ENCODE measurements at regions not wholly inside any gene's neighbourhood (a gene's known extent, or its start where the extent isn't known, plus 50 kb on each side); places are given as distances from the start of the nearest gene placed in this dataset.
"Not testable (repeated sequence)": the region's sequence is repeated elsewhere in the genome, so short reads cannot be mapped to it uniquely, and the experiment has no call there.

DNA sequence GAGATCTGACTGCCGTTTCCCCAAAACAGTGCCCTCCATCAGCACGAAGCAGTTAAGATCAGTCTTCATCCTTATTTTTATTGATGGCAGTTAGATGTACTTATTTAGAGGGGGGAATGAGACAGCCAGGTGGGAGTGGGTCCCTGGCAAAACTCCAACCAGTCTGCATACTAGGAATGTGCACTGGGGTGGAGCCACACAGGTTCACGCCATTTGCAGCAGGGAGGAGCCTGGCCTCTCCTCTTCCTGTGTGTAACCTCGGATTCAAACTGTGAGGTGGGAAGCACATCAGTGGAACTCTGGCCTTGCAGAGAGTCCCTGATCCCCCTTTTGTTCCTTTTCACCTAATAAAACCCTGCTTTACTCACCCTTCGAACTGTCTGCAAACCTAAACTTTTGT is 987.7 kb upstream of the GRIA3 start:
- DNase-seq (ENCODE audit: low read depth): no peak

DNA sequence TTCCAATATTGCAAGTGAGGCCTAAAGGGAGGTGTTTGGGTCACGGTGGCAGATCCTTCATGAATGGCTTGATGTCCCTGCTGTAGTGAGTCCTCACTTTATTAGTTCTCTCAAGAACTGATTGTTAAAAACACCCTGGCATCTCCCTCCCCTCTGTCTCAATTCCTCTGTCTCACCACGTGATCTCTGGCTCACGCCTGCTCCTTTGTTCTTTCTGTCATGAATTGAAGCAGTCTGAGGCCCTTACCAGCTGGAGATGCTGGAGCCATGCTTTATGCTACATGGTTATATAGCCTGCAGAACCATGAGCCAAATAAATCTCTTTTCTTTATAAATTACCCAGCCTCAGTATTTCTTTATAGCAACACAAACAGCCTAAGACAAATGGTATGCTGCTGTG is 980.7 kb upstream of the GRIA3 start:
- no peak for DNase-seq (ENCODE audit: low read depth)

DNA sequence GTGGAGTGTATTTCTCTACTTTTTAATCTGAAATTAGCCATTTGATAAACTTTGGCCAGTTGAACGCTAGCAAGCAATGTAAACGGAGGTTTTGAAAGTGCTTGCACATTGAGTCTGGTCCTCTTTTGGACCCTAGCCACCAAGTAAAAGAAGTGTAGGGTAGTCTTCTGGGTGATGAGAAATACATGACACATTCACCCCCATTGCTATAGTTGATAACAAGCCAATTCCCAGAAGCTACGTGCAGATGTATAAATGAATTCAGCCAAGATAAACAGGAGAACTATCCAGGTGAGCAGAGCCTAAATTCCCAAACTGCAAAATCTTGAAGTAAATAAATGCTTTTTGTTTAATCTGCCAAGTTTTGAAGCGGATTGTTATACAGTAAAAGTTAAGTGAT is 965.4 kb upstream of the GRIA3 start:
- DNase-seq (ENCODE audit: low read depth): no peak

DNA sequence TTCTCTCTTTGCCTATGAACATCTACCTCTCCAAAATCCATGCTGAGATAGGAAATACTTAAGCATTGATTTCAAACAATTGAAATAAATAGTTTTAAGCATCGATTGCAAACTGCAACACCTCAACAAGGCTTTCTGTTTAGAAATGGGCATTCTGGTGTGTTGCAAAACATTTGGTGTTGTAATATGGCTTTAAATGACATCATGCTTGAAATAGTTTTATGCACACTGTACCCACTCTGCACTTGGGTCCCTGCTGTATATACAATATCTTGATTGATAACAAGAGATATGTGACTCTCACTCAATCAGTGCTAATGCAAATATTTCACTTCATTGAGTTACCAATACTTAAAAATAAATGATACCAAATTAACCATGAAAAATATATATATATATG is 964.9 kb upstream of the GRIA3 start:
- DNase-seq (ENCODE audit: low read depth): no peak

DNA sequence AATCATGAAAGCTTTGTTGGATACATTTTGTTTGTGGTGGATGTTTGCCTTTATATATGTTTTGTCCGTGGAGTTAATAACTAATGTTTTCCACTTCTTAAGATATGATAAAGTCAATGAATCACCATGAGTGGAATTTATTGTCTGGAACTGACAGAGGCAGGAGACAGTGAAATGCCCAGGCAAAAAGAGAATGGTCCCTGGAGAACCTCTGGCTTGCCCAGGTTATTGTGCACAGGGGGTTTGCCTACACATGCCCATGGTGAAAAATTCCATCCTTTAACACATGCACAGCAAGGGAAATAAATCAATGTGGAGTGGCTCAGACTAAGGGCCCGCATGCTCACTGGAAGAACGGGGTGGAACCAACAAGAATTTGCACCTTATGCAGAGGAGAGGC is 964.3 kb upstream of the GRIA3 start:
- DNase-seq (ENCODE audit: low read depth): no peak

DNA sequence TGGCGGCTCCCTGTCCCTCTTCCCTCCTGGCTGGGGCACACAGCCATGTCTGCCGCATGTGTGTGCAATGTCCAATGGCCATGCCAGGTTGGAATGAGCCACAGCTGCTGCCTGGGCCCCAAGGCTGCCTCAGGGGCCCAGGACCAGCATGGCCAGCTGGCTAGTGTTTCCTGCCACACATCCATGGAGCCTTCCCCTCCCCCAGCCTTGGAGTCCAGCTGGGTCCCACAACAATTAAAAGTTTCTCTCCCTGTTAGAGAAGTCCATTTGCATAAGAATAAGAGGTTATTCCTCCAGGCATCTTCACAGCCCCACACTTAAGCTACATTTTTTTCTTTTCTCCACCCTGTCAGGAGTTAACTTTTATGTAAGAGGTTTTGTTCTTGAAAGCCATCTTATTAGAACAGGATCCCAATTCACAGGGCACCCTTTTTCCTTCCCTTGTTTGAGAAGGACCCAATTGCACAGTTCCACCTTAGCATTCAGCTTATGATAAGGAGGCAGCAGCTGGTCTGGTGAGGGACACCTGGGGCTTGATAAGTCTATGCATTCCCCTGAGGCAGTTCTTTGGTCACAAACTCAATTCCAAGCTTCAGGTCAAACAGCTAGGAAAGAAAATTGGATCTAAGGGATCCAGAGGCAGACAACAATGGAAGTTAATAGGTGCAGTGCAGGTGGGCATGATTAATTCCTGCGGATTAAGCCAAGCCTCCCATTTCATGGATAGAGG is 963.3 kb upstream of the GRIA3 start:
- no peak for DNase-seq (ENCODE audit: low read depth)

DNA sequence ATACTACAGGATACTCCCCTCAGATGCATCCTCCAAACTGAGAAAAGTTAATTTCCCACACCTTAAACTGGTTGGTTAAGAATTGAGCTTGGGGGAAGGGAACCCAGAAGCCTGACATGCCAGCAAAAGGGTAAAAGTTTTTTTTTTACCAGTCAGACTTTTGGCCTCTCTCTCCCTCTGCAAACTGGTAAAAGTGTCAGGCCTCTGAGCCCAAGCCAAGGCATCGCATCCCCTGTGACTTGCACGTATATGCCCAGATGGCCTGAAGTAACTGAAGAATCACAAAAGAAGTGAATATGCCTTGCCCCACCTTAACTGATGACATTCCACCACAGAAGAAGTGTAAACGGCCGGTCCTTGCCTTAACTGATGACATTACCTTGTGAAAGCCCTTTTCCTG is 962.3 kb upstream of the GRIA3 start:
- DNase-seq (ENCODE audit: low read depth): not testable (repeated sequence)

DNA sequence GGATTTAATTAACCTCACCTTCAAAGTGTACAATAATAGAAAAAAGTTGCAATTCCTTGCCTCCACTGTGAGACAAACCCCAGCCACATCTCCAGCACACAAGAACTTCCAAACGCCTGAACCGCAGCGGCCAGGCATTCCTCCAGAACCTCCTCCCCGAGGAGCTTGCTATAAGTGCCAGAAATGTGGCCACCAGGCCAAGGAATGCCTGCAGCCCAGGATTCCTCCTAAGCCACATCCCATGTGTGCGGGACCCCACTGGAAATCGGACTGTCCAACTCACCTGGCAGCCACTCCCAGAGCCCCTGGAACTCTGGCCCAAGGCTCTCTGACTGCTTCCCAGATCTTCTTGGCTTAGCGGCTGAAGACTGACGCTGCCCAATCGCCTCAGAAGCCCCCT is 959.9 kb upstream of the GRIA3 start:
- not testable (repeated sequence) for DNase-seq (ENCODE audit: low read depth)

DNA sequence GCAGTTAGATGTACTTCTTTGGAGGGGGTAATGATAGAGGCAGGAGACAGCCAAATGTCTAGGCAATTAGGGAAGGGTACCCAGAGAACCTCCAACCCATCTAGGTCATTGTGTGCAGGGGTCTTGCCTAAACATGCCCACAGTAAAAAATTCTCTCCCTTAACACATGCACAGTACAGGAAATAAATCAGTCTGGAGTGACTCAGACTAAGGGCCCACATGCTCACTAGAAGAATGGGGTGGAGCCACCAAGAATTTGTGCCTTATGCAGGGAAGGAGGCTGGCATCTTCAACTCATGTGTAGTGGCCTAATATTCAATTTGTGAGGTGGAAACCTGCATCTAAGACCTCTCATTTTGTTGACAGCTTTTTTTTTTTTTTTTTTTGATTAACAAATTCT is 945.3 kb upstream of the GRIA3 start:
- no peak for DNase-seq (ENCODE audit: low read depth)

DNA sequence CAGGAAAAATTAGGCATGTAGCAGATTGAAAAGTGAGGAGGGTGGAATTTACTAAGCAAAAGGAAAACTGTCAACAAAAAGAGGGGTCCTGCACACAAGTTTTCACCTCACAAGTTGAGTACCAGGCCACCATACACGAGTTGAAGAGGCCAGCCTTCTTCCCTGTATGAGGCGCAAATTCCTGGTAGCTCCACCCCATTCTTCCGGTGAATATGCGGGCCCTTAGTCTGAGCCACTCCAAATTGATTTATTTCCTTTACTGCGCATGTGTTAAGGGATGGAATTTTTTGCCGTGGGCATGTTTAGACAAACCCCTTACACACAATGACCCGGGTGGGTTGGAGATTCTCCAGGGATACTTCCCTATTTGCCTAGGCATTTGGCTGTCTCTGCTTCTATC is 942.1 kb upstream of the GRIA3 start:
- DNase-seq (ENCODE audit: low read depth): no peak

DNA sequence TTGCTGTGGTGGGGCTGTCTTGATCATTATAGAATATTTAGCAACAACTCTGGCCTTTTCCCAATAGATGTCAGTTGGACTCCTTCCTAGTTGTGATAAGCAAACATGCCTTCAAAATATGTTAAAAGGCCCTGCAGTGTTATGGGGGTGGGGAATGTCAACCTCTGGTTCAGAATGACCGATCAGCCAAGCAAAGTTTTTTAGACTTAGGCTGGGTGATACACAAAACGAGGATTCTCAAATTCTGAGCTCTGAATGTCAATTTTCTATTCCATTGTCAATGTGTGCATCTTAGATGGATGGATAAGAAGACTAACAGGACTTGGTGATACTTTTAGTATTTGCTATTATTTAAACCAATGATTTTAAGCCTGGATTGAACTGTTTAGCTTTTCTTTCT is 940.0 kb upstream of the GRIA3 start:
- DNase-seq (ENCODE audit: low read depth): no peak

DNA sequence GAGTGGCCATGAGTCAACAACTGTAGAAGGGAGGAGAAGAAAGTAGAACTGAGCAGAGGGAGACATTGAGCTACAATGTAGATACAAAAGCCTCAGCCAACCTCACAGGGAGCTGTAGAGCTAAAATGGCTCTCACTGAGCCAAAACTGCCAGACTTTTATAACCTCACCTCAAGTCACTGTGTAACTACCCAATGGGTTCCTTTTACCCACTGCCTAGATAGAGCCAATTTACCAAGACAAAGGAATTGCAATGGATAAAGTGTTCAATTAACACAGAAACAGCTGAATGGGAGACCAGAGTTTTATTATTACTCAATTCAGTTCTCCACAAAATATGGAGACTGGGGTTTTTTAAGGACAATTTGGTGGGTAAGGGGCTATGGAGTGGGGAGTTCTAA is 938.9 kb upstream of the GRIA3 start:
- DNase-seq (ENCODE audit: low read depth): no peak

DNA sequence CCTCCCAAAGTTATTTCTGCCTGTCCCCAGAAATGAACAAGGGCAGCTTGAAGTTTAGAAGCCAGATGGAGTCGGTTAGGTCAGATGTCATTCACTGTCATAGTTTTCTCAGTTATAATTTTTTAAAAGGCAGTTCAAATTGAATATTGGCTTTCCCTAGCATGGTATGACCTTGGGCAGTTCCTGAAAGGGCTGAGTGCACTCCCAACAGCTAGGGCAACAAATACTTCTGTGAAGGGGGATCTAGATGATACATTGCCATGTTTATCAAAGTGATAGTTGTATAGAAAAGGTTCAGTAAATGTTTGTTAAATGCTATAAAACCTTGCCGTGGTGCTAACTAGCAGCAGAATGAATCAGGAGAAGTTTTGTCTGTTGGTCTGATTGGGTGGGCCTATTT is 938.1 kb upstream of the GRIA3 start:
- no peak for DNase-seq (ENCODE audit: low read depth)

DNA sequence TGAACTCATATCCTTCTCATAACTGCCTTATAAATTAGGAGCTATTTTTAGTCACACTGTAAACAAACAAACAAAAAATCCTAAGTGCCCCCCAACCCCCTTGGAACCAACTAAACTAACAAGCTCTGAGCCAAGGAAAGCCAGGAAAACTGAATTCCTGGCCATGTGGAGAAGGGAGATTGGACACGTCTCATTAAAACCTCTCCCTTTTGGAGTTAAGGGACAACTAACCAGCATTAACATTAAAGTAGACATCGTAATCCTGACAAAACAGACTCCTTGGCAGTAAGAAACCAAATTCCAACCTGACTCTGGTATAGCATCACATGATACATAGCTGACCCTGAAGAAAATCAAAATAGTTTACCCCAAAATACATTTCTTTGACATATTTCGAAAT is 937.1 kb upstream of the GRIA3 start:
- DNase-seq (ENCODE audit: low read depth): no peak

DNA sequence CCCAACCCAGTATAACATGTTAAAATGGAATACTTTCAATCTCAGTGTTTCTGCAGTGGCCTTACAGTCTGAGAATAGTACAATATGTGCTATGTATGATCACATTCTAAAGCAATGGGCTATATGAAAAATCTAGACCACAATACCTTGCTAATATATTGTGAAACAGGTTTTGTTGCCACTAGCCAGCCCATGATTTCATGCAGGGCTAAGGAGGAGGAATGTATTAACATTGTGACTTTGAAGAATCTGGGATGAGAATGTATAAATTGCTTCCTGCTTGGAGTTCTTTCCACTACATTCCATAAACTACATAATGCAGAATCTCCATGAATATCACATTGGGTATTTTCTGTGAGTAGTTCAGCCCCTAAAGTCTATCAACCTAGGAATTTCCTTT is 935.4 kb upstream of the GRIA3 start:
- no peak for DNase-seq (ENCODE audit: low read depth)

DNA sequence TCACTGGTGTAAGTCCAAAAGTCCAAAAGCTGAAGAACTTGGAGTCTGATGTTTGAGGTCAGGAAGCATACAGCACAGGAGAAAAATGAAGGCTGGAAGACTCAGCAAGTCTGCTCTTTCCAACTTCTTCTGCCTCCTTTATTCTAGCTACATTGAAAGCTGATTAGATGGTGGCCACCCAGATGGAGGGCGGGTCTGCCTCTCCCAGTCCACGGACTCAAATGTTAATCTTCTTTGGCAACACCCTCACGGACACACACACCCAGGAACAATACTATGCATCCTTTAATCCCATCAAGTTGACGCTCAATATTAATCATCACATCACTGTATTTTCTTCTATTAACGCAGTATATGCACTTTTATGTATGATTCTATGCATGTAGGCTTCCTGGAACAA is 931.6 kb upstream of the GRIA3 start:
- DNase-seq (ENCODE audit: low read depth): no peak

DNA sequence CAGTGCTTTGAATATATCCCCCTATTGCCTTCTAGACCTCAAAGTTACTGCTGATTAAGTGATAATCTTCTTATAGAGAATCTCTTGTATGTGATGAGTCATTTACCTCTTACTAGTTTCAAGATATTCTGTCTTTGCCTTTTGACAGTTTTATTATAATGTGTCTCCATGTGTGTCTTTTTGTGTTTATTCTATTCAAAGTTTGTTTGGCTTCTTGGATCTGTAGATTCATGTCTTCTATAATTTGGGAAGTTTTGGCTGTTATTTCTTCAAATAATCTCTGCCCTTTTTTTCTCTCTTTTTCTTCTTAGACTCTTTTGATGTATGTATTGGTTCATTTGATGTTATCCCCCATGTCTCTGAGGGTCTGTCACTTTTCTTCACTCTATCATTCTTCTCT is 915.7 kb upstream of the GRIA3 start:
- no peak for DNase-seq (ENCODE audit: low read depth)

DNA sequence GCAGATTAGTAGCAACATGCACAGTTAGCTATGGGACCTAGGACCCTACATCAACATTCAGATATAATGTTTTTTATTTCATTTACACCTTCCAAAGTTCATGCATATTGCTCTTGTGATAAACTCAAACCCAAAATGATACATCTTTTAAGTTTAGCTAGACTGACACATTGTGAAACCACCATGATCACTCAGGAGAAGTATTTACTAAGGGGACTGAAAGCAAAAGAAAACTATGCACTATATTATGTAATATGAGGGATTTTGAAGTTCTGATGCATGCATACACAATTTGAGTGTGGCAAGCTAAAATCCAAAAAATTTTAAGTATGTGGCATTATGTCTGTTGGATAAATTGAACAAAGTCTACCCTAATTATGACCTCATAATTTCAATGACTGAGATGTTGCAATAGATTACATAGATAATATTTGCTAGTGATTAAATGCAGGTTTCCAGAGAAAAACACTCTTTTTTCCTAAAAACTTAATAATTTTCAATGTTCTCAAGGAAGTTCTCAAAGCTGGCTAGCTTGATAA is 914.8 kb upstream of the GRIA3 start:
- no peak for DNase-seq (ENCODE audit: low read depth)

DNA sequence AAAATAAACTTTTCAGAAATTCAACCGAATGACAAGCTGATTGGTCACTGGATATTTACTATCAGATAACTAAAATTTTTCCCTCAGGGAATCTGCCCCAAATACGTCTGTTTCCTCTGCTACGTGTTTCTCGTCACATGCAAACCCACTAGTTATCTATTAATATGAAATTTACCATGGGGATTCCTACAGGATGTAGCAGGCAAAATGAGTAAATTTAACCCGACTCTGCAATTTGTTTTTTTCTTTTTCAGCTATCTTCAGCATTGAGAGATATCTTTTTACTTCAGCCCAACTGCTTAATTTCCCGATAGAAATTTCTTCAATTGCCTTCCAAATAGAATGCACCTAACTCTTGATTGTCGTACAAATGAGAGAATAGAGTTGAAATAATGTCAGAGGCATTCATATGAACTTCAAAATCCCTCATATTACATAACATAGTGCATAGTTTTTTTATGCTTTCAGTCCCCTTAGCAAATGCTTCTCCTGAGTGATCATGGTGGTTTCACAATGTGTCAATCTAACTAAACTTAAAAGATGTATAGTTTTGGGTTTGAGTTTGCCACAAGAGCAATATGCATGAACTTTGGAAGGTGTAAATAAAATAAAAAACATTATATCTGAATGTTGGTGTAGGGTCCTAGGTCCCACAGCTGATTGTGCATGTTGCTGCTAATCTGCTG is 913.1 kb upstream of the GRIA3 start:
- no peak for DNase-seq (ENCODE audit: low read depth)

DNA sequence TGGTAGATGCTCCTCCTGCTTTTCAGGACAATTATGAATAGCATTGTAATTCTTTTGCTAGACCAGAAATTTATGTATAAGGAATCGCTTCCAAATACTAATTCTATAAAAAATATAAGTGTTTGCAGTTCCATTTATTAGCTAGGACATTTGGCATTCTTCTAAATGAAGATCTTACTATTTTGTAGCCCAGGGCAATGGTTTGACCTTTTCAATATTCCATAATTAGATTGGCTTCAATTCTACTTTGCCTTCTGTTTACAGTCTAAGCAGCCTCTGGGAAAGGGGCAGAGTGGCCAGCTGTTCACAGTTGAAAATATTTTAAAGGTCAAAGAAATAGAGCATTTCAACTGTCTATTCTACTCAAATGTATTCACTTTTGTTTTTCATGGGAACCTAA is 912.1 kb upstream of the GRIA3 start:
- no peak for DNase-seq (ENCODE audit: low read depth)

DNA sequence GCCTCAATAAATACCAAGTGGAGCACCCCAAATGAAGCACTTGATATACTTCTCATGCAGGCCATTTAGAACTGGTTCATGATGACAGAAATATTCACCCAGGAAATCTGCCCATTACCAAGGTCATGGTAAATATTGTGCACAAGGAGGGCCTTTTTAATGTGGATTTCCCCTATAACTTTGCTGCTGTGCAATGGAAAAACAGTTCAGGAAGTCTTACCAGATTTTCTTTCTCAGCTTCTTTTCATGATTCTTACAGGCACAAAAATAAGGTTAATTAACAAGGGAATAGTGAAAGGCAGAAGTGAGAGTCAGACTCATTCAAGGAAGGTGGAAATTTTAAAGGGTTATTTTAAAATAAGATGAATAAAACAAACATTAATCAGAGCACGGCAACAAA is 904.3 kb upstream of the GRIA3 start:
- DNase-seq (ENCODE audit: low read depth): no peak

DNA sequence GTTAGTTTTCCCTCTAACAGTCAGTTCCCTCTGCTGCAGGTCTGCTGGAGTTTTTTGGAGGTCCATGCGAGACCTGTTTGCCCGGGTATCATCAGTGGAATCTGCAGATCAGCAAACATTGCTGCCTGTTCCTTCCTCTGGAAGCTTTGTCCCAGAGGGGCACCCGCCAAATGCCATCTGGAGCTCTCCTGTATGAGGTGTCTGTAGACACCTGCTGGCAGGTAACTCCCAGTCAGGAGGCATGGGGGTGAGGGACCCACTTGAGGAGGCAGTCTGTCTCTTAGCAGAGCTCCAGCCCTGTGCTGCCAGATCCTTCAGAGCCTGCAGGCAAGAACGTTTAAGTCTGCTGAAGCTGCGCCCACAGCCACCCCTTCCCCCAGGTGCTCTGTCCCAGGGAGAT is 884.3 kb upstream of the GRIA3 start:
- DNase-seq (ENCODE audit: low read depth): not testable (repeated sequence)

DNA sequence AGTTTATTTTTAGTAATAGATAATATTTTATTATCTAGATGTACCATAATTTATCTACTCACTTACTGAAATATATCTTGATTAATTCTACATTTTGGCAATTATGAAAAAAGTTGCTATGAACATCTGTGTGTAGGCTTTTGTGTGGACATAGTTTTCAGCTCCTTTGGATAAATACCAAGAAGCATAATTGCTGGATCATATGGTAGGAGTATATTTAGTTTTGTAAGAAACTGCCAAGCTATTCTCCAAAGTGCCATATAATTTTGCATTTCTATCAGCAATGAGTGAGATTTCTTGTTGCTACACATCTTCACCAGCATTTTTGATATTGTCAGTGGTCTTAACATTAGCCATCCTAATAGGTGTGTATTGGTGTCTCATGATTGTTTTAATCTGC is 882.6 kb upstream of the GRIA3 start:
- no peak for DNase-seq (ENCODE audit: low read depth)

DNA sequence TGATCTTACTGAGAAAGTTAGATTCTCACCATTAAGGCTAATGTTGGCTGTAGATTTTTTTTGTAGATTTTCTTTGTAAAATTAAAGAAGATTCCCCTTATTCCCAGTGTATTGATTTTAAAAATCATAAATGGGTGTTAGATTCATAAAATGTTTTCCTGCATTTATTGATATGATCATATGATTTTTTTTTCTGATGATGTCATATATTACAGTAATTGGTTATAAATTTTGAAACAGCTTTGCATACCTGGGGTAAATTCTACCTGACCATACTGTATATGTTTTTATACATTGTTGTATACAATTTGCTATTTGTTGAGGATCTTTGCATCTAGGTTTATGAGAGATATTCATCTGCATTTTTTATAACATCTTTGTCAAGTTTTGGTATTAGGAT is 880.3 kb upstream of the GRIA3 start:
- no peak for DNase-seq (ENCODE audit: low read depth)
